ENCODE measurements at regions not wholly inside any gene's neighbourhood (a gene's known extent, or its start where the extent isn't known, plus 50 kb on each side); places are given as distances from the start of the nearest gene placed in this dataset.

DNA sequence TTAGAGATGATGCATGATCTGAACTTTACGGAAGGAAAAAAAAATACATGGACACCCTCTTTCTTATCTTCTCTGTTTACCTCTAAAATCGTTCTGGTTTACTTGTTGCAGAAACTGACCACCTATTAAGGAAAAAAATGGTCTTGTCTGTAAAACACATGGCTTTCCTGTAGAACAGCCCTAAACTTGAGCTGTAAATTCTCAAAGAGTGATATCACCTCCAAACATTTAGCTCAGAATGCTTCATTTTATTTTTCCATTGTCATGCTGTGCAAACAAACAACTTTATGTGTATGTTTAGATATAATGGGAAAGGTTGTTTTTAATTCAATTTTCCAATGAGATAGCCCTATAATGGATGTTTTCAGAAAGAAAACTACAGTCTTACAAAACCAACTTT lies 237.4 kb upstream of the NR2F2 start:
- TF ChIP-seq RXRA (IDR thresholded peaks at IDR 0.05; ENCODE audit: borderline replicate concordance, low read depth) (no peak), ELF1 (IDR thresholded peaks at IDR 0.05) (no peak), SIN3A (IDR thresholded peaks at IDR 0.05; ENCODE audit: borderline replicate concordance, low read depth, low read length) (no peak)
- TF ChIP-seq, protein P1, sequence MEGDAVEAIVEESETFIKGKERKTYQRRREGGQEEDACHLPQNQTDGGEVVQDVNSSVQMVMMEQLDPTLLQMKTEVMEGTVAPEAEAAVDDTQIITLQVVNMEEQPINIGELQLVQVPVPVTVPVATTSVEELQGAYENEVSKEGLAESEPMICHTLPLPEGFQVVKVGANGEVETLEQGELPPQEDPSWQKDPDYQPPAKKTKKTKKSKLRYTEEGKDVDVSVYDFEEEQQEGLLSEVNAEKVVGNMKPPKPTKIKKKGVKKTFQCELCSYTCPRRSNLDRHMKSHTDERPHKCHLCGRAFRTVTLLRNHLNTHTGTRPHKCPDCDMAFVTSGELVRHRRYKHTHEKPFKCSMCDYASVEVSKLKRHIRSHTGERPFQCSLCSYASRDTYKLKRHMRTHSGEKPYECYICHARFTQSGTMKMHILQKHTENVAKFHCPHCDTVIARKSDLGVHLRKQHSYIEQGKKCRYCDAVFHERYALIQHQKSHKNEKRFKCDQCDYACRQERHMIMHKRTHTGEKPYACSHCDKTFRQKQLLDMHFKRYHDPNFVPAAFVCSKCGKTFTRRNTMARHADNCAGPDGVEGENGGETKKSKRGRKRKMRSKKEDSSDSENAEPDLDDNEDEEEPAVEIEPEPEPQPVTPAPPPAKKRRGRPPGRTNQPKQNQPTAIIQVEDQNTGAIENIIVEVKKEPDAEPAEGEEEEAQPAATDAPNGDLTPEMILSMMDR (IDR thresholded peaks at IDR 0.05): no peak
- TF ChIP-seq, protein P2, sequence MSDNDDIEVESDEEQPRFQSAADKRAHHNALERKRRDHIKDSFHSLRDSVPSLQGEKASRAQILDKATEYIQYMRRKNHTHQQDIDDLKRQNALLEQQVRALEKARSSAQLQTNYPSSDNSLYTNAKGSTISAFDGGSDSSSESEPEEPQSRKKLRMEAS (IDR thresholded peaks at IDR 0.05; ENCODE audit: low read depth): no peak
